Skeletal muscle satellite cell (primary cell): ENCODE measurements at regions not wholly inside any gene's neighbourhood (a gene's known extent, or its start where the extent isn't known, plus 50 kb on each side); places are given as distances from the start of the nearest gene placed in this dataset.

Source experiments
- H3K27me3 ChIP-seq: 2 replicates; pipeline ENCODE4 v1.7.0; 2013; ENCODE audit warnings: low read length; ENCODE audit not compliant: control insufficient read depth, insufficient read depth
- H3K36me3 ChIP-seq: 2 replicates; pipeline ENCODE4 v1.7.0; 2013; ENCODE audit warnings: mild to moderate bottlenecking, control low read depth, low read length; ENCODE audit not compliant: insufficient read depth
- H3K4me1 ChIP-seq: 2 replicates; pipeline ENCODE4 v1.7.0; 2013; ENCODE audit warnings: low read length; ENCODE audit not compliant: control insufficient read depth, insufficient read depth
- H3K4me2 ChIP-seq: 2 replicates; pipeline ENCODE4 v1.7.0; 2013; ENCODE audit warnings: mild to moderate bottlenecking, low read length
- H3K4me3 ChIP-seq: 2 replicates; pipeline ENCODE4 v1.7.0; 2013; ENCODE audit warnings: low read length
- H3K9ac ChIP-seq: 2 replicates; pipeline ENCODE4 v1.7.0; 2013; ENCODE audit warnings: mild to moderate bottlenecking, low read depth, low read length, moderate library complexity
- H3K9me3 ChIP-seq: replicated peaks from 2 replicates; pipeline ENCODE4 v1.7.0; 2013; ENCODE audit warnings: mild to moderate bottlenecking, control low read depth, low read length

DNA sequence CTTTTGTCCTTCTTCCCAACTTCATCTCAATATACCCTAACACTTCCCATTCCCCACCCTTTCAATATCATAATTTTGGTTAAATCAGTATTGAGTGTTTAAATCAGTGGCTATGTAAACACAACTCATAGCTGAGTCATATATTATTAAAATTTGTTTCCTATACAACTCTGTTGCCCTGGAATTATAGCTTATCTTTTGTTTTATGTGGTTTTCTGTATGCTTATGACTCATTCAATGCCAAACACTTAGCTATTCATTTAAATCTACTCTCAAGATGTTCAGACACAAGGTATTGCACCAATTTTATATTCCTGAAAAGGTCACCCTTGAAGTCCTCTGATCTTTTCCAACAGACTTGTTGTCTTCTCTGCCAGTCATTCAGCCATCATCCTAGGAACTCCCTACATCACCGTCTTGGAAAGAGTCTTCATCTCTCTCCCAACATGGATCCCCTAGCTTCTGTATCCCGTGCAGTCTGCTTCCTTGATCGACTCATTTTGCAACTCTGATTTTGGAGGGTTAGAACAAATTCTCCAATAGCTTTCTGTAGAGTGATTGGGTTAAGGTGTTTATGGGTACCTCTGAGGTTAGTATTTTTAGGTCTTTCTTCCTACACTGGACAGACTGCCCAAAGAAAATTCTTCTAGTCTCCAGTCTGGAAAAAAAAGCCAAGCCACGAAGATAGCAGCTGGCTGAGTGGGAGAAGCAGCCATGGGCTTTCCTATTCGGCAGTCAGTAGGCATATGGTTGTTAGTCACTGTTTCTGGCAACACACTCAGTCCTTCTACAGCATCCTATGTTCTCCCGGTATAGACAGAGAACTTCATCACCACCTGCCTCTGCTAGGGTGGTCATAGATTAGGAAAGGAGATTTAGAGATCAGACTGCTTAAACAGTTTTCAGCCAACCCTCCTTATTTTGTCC lies 102.1 kb downstream of the CRPPA start:
- no peak overlapping the region for H3K4me2 ChIP-seq
- no peak overlapping the region for H3K4me3 ChIP-seq
- H3K4me1 ChIP-seq, result peaks cover 7% of the 10 kb centered on the region
- no peaks in the 10 kb centered on the region for H3K36me3 ChIP-seq
- H3K27me3 ChIP-seq, result no peaks in the 10 kb centered on the region
- H3K9me3 ChIP-seq, result no peaks in the 10 kb centered on the region
- no peak overlapping the region for H3K9ac ChIP-seq

GRCh38 chr7:16318463-16318862 lies 102.9 kb downstream of the CRPPA start:
- no peaks in the 10 kb centered on the region for H3K36me3 ChIP-seq
- no peak overlapping the region for H3K4me3 ChIP-seq
- no peak overlapping the region for H3K9ac ChIP-seq
- no peak overlapping the region for H3K4me2 ChIP-seq
- H3K9me3 ChIP-seq, result no peaks in the 10 kb centered on the region
- H3K4me1 ChIP-seq, result peaks cover 7% of the 10 kb centered on the region
- H3K27me3 ChIP-seq, result no peaks in the 10 kb centered on the region

DNA sequence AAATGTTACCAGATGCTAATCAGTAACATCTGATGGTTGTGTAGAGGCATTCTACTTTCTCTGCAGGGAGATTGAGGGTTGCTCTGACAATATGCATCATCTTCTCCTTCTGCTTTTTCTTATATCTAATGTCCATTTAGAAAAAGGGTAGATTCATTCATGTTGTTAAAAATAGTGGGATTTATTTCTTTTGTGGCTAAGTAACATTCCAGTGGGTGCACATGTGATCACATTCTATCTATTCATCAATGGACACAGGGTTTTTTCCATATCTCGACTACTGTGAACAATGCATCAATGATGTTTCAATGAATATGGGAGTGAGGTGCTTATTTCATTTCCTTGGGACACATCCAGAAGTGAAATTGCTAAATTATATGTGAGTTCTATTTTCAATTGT lies 103.9 kb downstream of the CRPPA start:
- Histone ChIP-seq H3K4me1 (peaks cover 7% of the 10 kb centered on the region), H3K4me3 (no peak overlapping the region), H3K9me3 (no peaks in the 10 kb centered on the region), H3K36me3 (no peaks in the 10 kb centered on the region), H3K4me2 (no peak overlapping the region), H3K9ac (no peak overlapping the region), H3K27me3 (no peaks in the 10 kb centered on the region)

- Histone ChIP-seq H3K4me1 (peaks cover 7% of the 10 kb centered on the region), H3K4me3 (no peak overlapping the region), H3K36me3 (no peaks in the 10 kb centered on the region), H3K9me3 (no peaks in the 10 kb centered on the region), H3K4me2 (no peak overlapping the region), H3K9ac (no peak overlapping the region), H3K27me3 (no peaks in the 10 kb centered on the region)
Measured at GRCh38 chr7:16315280-16315679, 106.1 kb downstream of the CRPPA start.

DNA sequence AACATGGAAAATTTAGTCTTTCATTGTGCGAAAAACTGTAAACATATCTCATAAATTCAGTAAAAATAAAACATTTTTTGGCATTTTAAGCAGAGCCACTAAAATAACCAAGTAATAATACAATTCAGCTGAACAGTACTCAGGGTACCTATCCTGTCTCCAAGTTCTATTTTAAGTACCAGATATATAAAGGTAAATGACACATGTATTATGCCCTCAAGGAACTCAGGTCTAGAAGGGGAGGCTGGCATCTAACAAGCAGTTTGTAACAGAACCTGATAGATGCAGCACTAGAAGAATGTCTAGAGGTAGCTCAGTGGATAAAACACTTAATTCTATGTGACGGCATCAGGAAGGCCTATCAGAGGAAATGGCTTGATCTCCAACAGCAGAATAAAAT lies 112.2 kb downstream of the CRPPA start:
- no peaks in the 10 kb centered on the region for H3K4me1 ChIP-seq
- no peaks in the 10 kb centered on the region for H3K36me3 ChIP-seq
- no peak overlapping the region for H3K4me2 ChIP-seq
- no peak overlapping the region for H3K9ac ChIP-seq
- no peak overlapping the region for H3K4me3 ChIP-seq
- H3K27me3 ChIP-seq, result no peaks in the 10 kb centered on the region
- no peaks in the 10 kb centered on the region for H3K9me3 ChIP-seq

DNA sequence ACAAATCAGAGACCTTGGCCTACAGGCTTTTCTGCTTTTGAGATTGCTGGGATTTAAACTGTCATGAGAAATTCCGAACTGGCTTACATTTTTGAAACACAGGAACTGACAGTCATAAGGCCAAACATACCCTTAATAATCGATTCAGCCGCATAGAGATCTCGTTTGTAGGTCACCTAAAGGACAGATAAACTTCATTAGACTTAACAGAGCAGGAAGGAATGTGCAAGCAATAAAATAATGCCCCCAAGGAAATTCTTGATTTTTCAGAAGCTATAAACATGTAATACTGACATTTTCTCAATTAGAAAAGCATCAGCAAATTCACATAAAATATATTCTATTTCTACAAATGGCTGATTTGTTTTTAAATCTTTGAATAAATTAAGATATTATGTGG lies 120.0 kb downstream of the CRPPA start:
- H3K4me3 ChIP-seq, result no peak overlapping the region
- H3K4me1 ChIP-seq, result no peaks in the 10 kb centered on the region
- no peaks in the 10 kb centered on the region for H3K36me3 ChIP-seq
- H3K9ac ChIP-seq, result no peak overlapping the region
- no peaks in the 10 kb centered on the region for H3K27me3 ChIP-seq
- H3K4me2 ChIP-seq, result no peak overlapping the region
- no peaks in the 10 kb centered on the region for H3K9me3 ChIP-seq

DNA sequence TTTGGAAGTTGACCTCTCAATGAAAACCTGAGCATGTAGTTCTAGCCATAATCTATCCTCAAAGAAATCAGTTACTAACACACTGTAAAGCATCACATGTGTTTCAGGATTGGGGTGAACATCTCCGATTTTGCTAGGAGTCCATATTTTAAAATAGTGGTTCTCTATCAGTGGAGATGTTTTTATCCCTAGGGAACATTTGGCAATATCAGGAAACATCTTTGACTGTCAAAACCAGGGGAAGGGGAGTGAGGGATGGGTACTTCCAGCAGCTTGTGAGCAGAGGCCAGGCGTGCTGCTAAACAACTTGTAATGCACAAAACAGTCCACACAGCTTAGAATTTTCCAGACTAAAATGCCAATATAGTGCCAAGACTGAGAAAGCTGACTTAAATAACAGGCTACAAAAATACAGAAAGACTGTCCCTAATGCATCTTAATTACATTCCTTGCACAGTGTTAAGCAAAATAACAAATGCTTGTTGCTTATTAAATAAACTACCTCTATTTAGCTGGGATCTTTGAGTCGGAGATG lies 120.9 kb downstream of the CRPPA start:
- Histone ChIP-seq H3K4me1 (no peaks in the 10 kb centered on the region), H3K36me3 (no peaks in the 10 kb centered on the region), H3K27me3 (no peaks in the 10 kb centered on the region), H3K9ac (no peak overlapping the region), H3K4me3 (no peak overlapping the region), H3K9me3 (no peaks in the 10 kb centered on the region), H3K4me2 (no peak overlapping the region)

- H3K36me3 ChIP-seq, result no peaks in the 10 kb centered on the region
- no peak overlapping the region for H3K9ac ChIP-seq
- no peaks in the 10 kb centered on the region for H3K9me3 ChIP-seq
- H3K4me3 ChIP-seq, result no peak overlapping the region
- no peak overlapping the region for H3K4me2 ChIP-seq
- H3K4me1 ChIP-seq, result no peaks in the 10 kb centered on the region
- no peaks in the 10 kb centered on the region for H3K27me3 ChIP-seq
Measured at GRCh38 chr7:16299853-16300252, 121.5 kb downstream of the CRPPA start.

- Histone ChIP-seq H3K4me2 (no peak overlapping the region), H3K4me1 (peaks cover 9% of the 10 kb centered on the region), H3K9ac (no peak overlapping the region), H3K36me3 (no peaks in the 10 kb centered on the region), H3K27me3 (no peaks in the 10 kb centered on the region), H3K4me3 (no peak overlapping the region), H3K9me3 (no peaks in the 10 kb centered on the region)
Measured at GRCh38 chr7:16298221-16298620, 123.1 kb downstream of the CRPPA start.

- Histone ChIP-seq H3K4me3 (no peak overlapping the region), H3K27me3 (no peaks in the 10 kb centered on the region), H3K4me1 (peaks cover 9% of the 10 kb centered on the region), H3K4me2 (no peak overlapping the region), H3K9ac (no peak overlapping the region), H3K36me3 (no peaks in the 10 kb centered on the region), H3K9me3 (no peaks in the 10 kb centered on the region)
Measured at GRCh38 chr7:16295558-16295957, 125.8 kb downstream of the CRPPA start.

DNA sequence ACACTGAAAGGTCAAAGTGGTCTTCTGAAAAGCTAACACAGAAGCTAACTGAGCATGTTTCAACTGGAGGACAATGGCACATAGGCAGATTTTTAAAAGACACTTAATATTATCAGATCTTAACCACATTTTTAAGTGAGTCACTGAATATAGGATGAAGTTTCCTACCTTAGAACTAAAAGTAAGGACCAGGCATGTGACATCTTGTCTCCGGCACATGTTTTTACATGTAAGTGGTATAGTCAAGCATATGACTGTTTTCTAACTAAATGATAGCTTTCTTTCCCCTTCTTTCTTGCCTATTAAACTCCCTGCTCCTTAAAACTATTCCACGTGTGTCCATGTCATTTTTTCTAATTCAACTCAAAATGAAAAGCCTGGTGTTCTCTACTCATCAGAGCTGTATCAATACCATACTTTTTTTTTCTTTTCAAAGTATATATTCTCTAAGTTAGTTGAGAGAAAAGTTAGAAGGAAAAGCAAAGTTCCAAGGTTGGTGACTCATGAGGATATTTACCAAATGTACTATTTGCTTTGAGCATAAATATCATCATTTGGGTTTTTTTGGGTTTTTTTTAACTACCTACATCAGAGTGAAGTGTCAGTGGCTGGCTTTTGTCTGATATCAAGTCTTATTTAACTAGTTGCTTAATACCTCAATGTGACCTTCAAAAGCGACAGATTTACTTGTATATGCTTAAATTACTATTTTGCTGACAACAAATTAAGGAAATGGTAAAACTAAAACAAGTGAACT lies 127.5 kb downstream of the CRPPA start:
- Histone ChIP-seq H3K9ac (no peak overlapping the region), H3K4me2 (no peak overlapping the region)

More for the DNA sequence above, 127.5 kb downstream of the CRPPA start:
- H3K36me3 ChIP-seq, result no peaks in the 10 kb centered on the region
- peaks cover 9% of the 10 kb centered on the region for H3K4me1 ChIP-seq
- no peaks in the 10 kb centered on the region for H3K27me3 ChIP-seq
- no peak overlapping the region for H3K4me3 ChIP-seq
- H3K9me3 ChIP-seq, result no peaks in the 10 kb centered on the region
